ENCODE measurements at regions not wholly inside any gene's neighbourhood (a gene's known extent, or its start where the extent isn't known, plus 50 kb on each side); places are given as distances from the start of the nearest gene placed in this dataset.

GRCh38 chr16:18041864-18042834, 294.4 kb downstream of the NPIPA8 start:
- no peak for TF ChIP-seq CTCF (IDR thresholded peaks at IDR 0.05)
- TF ChIP-seq POLR2AphosphoS5 (IDR thresholded peaks at IDR 0.05), result no peak
- TF ChIP-seq POLR2A (IDR thresholded peaks at IDR 0.05), result no peak

Measured in breast epithelium (tissue), 3 donors.